Stimulated activated CD8-positive, alpha-beta memory T cell treated with anti-CD3 and anti-CD28 coated beads, Interleukin-7, amount 100 ng/mL, for 4 hours (primary cell): ENCODE measurements at regions not wholly inside any gene's neighbourhood (a gene's known extent, or its start where the extent isn't known, plus 50 kb on each side); places are given as distances from the start of the nearest gene placed in this dataset.
"Not testable (repeated sequence)": the region's sequence is repeated elsewhere in the genome, so short reads cannot be mapped to it uniquely, and the experiment has no call there.

ENCODE experiments used
- DNase-seq, 2 donors: peaks; one replicate each; pipeline ENCODE4 v3.0.0-alpha.2; 2020; ENCODE audit warnings: low read depth in 2 of 2

- no peak for DNase-seq
Observed at GRCh38 chr7:24052572-24053260, 231.3 kb upstream of the NPY start.

GRCh38 chr7:24054236-24054635 lies 229.8 kb upstream of the NPY start:
- no peak for DNase-seq

- no peak for DNase-seq
Observed at GRCh38 chr7:24057243-24057642, 226.7 kb upstream of the NPY start.

GRCh38 chr7:24058953-24059352 lies 225.0 kb upstream of the NPY start:
- DNase-seq = no peak

DNA sequence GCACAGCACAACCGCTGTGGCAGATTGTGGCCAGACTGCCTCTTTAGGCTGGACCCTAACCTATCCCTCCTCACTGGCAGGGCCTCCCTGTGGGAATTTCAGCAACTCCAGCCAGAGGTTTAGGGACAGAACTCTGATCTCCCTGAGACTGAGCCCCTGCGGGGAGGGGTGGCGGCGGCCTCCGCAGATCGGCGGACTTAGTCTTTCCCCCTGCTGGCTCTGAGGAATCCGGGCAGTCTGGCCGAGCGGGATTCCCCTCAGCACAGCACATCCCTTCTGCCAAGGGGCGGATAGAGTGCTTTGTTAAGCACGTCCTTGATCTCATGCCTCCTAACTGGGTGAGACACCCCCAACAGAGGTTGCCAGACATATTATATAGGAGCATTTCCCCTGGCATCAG lies 224.2 kb upstream of the NPY start:
- DNase-seq = no peak

GRCh38 chr7:24063721-24064120 lies 220.3 kb upstream of the NPY start:
- no peak for DNase-seq

DNA sequence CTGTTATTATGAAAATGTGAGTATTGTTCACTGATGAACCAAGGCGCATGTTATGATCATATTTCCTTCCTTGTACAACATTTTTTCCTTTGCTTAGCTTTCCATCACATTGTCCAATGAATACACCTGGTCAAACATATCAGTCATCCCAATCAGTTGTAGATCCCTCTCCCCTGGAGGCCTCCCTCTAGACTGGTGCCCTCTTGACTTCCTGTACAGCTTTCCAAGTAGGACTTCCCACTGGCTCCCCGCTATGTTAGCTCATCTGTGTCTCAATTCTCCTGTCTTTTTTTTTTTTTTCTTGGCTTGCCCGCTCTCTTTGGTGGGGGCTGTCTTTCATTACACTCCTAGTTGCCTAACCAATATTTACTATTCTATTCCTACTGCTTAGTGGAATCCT lies 214.2 kb upstream of the NPY start:
- DNase-seq = no peak

DNA sequence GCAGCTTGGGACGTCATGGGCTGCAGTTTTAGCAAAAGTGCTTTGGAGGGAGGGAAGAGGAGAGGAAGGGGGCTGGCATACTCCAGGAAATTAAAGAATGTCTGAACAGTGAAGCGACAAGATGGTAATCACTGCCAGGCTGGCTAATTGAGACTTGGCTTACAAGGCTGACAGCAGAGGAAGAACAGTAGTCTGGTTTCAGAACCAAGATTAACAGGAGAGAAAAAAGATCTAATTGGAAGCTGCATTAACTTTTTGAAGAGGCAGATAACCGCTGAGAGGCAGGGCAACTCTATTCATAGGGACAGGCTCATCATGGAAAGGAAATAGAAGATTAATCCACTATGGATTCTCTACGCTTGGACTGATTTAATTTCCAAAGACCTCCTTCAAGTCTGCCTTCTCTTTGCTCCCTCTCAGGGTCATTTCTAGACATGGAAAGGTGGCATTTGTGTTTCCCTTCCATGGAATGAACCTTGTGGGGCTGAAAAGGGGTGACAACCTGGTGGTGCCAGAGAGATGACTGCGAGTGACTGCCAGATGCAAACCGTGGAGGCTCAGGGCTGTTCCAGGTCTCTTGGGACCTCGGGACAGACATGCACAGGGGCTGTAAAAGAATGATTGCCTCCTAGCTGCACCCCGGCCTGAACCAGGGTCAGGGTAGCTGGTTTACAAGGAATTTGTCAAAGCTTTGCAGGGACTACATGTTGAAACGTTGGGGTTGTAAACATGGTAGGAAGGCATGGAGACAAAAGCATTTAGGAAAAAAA lies 210.2 kb upstream of the NPY start:
- DNase-seq = no peak

DNA sequence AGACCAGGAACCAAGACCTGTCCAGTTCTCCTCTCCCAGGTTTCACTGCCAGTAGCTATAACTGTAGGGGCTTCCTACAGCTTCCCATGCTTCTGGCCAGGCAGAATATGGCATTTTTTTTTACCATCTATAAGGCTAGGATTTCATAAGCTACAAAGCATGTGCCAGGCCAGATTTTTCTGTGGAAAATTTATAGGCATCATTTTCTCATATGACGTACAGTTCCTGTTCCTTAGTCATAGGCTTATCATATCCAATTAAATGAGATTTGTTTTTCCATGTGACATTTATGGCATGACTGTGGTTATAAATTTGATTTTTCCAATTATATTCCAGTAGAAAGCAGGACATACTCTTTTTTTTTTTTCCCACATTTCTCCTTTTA lies 208.6 kb upstream of the NPY start:
- DNase-seq = no peak

DNA sequence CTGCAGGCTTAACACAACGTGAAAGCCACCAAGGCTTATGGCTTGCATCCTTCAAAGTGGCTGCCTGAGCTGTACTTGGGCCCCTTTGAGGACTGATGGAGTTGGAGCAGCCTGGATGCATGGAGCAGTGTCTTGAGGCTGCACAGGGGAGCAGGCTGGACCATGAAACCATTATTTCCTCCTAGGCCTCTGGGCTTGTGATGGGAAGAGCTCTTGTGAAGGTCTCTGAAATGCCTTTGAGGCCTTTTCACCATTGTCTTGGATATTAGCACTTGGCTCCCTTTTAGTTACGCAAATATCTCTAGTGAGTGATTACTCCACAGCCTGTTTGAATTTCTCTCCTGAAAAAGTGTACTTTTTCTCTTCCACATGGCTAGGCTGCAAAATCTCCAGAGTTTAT lies 201.2 kb upstream of the NPY start:
- DNase-seq = no peak

GRCh38 chr7:24102988-24103387 lies 181.0 kb upstream of the NPY start:
- DNase-seq = no peak

DNA sequence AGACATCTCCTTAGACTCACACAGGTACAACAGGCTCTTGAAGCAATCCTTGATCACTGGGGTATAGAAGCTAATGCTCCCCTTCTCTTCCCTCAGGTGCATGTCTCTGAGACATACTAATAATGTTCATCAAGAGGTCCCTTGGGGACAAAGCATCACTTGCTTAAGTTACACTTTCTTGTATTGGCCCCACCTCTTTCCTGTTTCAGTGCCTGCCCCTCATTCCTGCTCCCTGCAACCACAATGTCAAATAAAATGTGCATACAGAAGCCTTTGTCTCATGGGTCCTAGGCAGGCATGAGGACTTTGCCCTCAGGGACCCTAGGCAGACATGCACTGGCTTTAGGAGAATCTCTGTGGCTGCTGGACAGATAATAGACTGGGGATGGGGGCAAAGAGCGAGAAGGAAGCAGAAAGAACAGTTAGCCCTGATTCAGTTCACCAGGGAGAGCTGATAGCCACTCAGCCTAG lies 175.0 kb upstream of the NPY start:
- no peak for DNase-seq

GRCh38 chr7:24110056-24110455 lies 173.9 kb upstream of the NPY start:
- DNase-seq = no peak

DNA sequence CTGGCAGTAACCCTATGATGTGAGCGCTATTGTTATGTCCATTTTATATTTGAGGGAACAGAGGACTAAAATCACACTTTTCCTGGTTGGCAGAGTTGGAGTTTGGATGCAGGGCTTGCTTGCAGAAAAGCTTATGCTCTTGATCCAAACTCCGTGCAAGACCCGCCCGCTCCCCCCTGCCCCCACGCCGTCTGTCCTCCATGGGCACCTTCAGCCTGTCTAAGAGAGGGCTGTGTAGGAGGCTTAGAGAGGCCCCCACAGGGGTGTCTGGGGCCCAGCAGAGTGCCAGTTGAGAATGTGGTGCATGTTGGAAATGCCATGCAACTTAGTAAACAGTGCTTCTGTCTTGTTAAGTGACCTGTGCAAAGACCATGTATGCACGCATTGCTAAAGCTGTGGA lies 170.5 kb upstream of the NPY start:
- no peak for DNase-seq

DNA sequence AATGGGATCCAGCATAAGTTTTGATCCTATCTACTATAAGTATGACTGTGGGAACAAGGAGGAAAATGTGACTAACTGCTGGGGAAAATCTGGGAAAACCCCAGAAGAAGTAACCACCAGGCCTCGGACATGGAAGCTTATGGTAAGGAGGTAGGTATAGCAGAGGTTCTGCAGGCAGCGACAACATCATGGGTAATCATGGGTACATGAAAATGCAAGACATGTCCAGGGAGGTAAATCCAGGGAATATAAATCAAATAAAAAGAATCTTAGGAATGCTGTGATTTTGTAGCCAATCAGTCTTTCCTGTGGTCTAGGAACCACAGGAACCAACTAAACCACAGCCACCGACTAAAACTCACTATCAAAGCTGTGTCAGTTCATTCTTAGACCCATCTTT lies 168.3 kb upstream of the NPY start:
- DNase-seq = no peak

- DNase-seq = not testable (repeated sequence)
Observed at GRCh38 chr7:24117903-24118499, 166.0 kb upstream of the NPY start.

GRCh38 chr7:24119852-24120251 lies 164.1 kb upstream of the NPY start:
- no peak for DNase-seq

- no peak for DNase-seq
Observed at GRCh38 chr7:24123076-24123475, 160.9 kb upstream of the NPY start.

DNA sequence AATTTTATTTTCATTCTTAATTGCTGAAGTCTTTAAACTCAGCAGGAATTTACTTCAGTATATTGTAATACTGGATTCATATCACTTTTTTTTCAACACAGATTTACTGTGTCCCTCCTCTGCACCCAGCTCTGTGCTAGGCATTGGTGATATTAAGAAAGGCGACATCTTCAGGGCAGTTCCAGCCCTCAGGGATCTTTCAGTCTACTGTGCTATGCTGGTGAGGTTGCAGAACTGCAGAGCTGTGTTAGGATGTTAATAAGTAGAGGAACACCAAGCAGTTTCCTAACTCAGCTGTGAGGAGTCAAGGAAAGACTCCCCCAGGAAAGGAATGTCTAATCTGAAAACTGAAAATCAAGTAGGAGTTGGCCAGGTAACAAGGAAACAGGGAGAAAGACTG lies 158.2 kb upstream of the NPY start:
- DNase-seq = no peak

GRCh38 chr7:24127930-24128329 lies 156.1 kb upstream of the NPY start:
- no peak for DNase-seq

GRCh38 chr7:24129597-24129996 lies 154.4 kb upstream of the NPY start:
- DNase-seq = no peak

DNA sequence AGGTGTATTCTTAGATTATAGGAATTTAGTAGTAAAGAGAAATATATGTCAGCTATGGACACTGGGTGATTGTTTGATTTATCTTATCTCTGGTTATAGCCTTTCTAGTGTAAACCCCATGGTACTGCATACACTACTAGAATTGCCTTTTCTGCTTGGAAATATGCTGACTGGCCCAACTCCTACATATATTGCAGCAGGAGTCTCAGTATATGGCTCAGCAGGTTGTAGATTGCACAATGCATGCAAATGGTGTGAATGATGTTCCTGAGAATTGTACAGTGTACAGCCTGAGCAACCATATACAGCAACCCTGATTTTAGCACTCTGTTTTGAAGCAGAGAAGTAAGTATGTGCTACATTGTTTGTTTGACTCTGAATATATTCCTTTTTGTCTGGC lies 153.4 kb upstream of the NPY start:
- DNase-seq = no peak

- no peak for DNase-seq
Observed at GRCh38 chr7:24133691-24134090, 150.3 kb upstream of the NPY start.
